BJ (cell line): ENCODE measurements at regions not wholly inside any gene's neighbourhood (a gene's known extent, or its start where the extent isn't known, plus 50 kb on each side); places are given as distances from the start of the nearest gene placed in this dataset.

Source experiments
- CTCF ChIA-PET: fragments of 350-600 bp; formaldehyde crosslinking; extraction: SDS; loops from one replicate; lab custom pipeline; 2021; ENCODE audit warnings: antibody characterized with exemption, inconsistent platforms; lab: Yijun Ruan, JAX
- POLR2A ChIA-PET: fragments of 300-600 bp; sonication (Branson Sonifier 250); formaldehyde crosslinking; extraction: SDS; loops from one replicate; lab custom pipeline; 2021; ENCODE audit warnings: antibody characterized with exemption; lab: Charles Lee
- DNase-seq: peaks from one replicate; pipeline ENCODE4 v3.0.0-alpha.2; 2011; ENCODE audit warnings: low read depth
- H3K27me3 ChIP-seq: 2 replicates; pipeline ENCODE4 v1.6.0; 2011; ENCODE audit warnings: low read length; ENCODE audit not compliant: control insufficient read depth, insufficient read depth
- H3K36me3 ChIP-seq: 2 replicates; pipeline ENCODE4 v1.5.1; 2011; ENCODE audit warnings: low read length; ENCODE audit not compliant: control insufficient read depth, insufficient read depth
- H3K4me3 ChIP-seq: 2 replicates; pipeline ENCODE4 v1.5.1; 2011; ENCODE audit warnings: low read depth, mild to moderate bottlenecking, control low read depth, low read length
- TF ChIP-seq, protein P1 (sequence below): IDR thresholded peaks from 2 replicates; pipeline ENCODE4 v1.5.1; 2011; ENCODE audit warnings: low read depth, mild to moderate bottlenecking, control low read depth, inconsistent platforms, low read length, moderate library complexity; ENCODE audit not compliant: insufficient read depth

DNA sequence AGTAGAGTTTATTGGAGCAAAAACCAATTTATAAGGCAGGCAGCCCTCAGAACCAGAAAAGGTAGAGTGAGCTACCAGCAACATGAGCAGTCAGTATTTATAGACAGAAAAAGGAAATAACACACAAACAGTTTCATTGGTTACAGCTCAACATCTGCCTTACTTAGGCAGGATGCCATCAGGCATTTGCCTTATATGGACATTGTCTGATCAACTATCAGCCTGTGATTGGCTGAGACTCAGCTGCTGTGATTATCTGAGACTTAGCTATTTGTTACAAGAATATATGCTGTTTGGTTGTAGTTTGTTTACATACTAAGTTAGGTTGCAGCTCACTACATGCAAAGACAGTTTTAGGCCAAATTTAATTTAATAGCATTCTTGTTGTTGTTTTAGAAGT, 60.4 kb upstream of the CDK1 start:
- H3K27me3 ChIP-seq = no peaks in the 10 kb centered on the region
- ChIA-PET CTCF (no interaction called here), POLR2A (no interaction called here)
- DNase-seq = no peak
- TF ChIP-seq, protein P1, sequence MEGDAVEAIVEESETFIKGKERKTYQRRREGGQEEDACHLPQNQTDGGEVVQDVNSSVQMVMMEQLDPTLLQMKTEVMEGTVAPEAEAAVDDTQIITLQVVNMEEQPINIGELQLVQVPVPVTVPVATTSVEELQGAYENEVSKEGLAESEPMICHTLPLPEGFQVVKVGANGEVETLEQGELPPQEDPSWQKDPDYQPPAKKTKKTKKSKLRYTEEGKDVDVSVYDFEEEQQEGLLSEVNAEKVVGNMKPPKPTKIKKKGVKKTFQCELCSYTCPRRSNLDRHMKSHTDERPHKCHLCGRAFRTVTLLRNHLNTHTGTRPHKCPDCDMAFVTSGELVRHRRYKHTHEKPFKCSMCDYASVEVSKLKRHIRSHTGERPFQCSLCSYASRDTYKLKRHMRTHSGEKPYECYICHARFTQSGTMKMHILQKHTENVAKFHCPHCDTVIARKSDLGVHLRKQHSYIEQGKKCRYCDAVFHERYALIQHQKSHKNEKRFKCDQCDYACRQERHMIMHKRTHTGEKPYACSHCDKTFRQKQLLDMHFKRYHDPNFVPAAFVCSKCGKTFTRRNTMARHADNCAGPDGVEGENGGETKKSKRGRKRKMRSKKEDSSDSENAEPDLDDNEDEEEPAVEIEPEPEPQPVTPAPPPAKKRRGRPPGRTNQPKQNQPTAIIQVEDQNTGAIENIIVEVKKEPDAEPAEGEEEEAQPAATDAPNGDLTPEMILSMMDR = no peak
- H3K4me3 ChIP-seq = no peak overlapping the region
- H3K36me3 ChIP-seq = no peaks in the 10 kb centered on the region

- CTCF ChIA-PET = interaction anchor here (0.6 kb wide), 1 partner anchor 28 kb away, joined by 3 read pairs; no protein-coding TSS in a partner anchor
- POLR2A ChIA-PET = no interaction called here
- Histone ChIP-seq H3K27me3 (no peaks in the 10 kb centered on the region), H3K4me3 (no peak overlapping the region), H3K36me3 (no peaks in the 10 kb centered on the region)
- TF ChIP-seq, protein P1 = no peak
- no peak for DNase-seq
These were observed 64.0 kb upstream of the CDK1 start for GRCh38 chr10:60714233-60714632.

DNA sequence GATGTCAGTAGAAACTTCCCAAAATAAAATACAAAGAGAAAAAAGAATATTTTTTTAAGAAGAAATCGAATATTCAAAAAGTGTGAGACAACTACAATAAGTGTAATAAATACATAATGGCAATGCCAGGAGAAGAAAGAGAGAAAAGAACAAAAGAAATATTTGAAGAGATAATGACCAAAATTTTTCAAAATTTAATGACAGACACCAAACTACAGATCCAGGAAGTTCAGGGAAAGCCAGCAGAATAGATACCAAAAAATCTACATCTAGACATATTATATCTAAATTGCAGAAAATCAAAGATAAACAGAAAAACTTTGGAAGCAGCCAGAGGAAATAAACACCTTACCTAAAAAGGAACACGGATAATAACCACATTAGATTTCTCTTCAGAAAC, 66.8 kb upstream of the CDK1 start:
- no peak for DNase-seq
- H3K4me3 ChIP-seq = no peak overlapping the region
- CTCF ChIA-PET = no interaction called here
- H3K27me3 ChIP-seq = no peaks in the 10 kb centered on the region
- POLR2A ChIA-PET = no interaction called here
- H3K36me3 ChIP-seq = no peaks in the 10 kb centered on the region
- TF ChIP-seq, protein P1 = no peak

DNA sequence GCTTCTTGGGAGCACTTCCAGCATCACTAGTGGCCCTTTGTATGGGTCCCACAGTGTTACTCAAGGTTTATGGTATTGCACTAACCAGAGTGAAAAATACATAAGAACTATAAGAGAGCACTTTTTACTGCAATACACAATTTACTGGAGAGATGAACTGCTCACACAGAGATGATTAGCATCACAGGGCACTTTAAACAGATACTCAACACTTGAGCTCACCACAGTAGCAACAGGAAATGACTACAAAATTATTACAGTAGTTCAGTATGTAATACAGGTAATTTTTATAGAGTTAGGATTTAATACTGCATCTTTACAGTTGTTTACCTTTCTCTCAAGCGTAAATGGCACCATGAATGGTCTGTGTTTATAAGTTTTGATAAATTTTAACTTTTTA, 68.2 kb upstream of the CDK1 start:
- CTCF ChIA-PET = no interaction called here
- no peaks in the 10 kb centered on the region for H3K36me3 ChIP-seq
- H3K27me3 ChIP-seq = no peaks in the 10 kb centered on the region
- TF ChIP-seq, protein P1 = no peak
- POLR2A ChIA-PET = no interaction called here
- H3K4me3 ChIP-seq = no peak overlapping the region
- DNase-seq = no peak

GRCh38 chr10:60708666-60709065, 69.6 kb upstream of the CDK1 start:
- no peaks in the 10 kb centered on the region for H3K27me3 ChIP-seq
- CTCF ChIA-PET = no interaction called here
- POLR2A ChIA-PET = no interaction called here
- H3K36me3 ChIP-seq = no peaks in the 10 kb centered on the region
- no peak overlapping the region for H3K4me3 ChIP-seq
- no peak for DNase-seq
- TF ChIP-seq, protein P1 = no peak
